ENCODE measurements at regions not wholly inside any gene's neighbourhood (a gene's known extent, or its start where the extent isn't known, plus 50 kb on each side); places are given as distances from the start of the nearest gene placed in this dataset.

- no peak for TF ChIP-seq CTCF (conservative IDR thresholded peaks at IDR 0.05; ENCODE audit: low read length)
- TF ChIP-seq EZH2phosphoT487 (IDR thresholded peaks at IDR 0.05; ENCODE audit: borderline replicate concordance, low read depth, low read length): no peak
Measured at GRCh38 chr15:79561982-79562381, 129.8 kb downstream of the MINAR1 start.
